ENCODE measurements at regions not wholly inside any gene's neighbourhood (a gene's known extent, or its start where the extent isn't known, plus 50 kb on each side); places are given as distances from the start of the nearest gene placed in this dataset.

- no peak overlapping the region for H3K4me2 ChIP-seq (ENCODE audit: low read length)
- no peak overlapping the region for H3K9ac ChIP-seq (ENCODE audit: low read length)
- no peaks in the 10 kb centered on the region for H3K79me2 ChIP-seq (ENCODE audit: low read length)
- no peaks in the 10 kb centered on the region for H3K27me3 ChIP-seq (ENCODE audit: low read depth, low read length)
- TF ChIP-seq, protein P1, sequence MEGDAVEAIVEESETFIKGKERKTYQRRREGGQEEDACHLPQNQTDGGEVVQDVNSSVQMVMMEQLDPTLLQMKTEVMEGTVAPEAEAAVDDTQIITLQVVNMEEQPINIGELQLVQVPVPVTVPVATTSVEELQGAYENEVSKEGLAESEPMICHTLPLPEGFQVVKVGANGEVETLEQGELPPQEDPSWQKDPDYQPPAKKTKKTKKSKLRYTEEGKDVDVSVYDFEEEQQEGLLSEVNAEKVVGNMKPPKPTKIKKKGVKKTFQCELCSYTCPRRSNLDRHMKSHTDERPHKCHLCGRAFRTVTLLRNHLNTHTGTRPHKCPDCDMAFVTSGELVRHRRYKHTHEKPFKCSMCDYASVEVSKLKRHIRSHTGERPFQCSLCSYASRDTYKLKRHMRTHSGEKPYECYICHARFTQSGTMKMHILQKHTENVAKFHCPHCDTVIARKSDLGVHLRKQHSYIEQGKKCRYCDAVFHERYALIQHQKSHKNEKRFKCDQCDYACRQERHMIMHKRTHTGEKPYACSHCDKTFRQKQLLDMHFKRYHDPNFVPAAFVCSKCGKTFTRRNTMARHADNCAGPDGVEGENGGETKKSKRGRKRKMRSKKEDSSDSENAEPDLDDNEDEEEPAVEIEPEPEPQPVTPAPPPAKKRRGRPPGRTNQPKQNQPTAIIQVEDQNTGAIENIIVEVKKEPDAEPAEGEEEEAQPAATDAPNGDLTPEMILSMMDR (IDR thresholded peaks at IDR 0.05; ENCODE audit: low read depth, low read length), result no peak
- no peak for TF ChIP-seq EZH2phosphoT487 (IDR thresholded peaks at IDR 0.05; ENCODE audit: low read depth)
- 0 out of 2 replicates have a peak overlapping the region, but pooled peaks have one; percentile 13 for H2AFZ ChIP-seq (ENCODE audit: low read depth, low read length)
- H3K4me3 ChIP-seq (ENCODE audit: low read length), result no peak overlapping the region
- no peaks in the 10 kb centered on the region for H3K9me3 ChIP-seq (ENCODE audit: insufficient read depth, low read length)
- H3K36me3 ChIP-seq (replicated peaks; ENCODE audit: low read depth, low read length), result no peaks in the 10 kb centered on the region
- H4K20me1 ChIP-seq (ENCODE audit: insufficient read depth, low read length), result no peaks in the 10 kb centered on the region
- H3K27ac ChIP-seq (ENCODE audit: low read length), result no peak overlapping the region
- H3K4me1 ChIP-seq (ENCODE audit: low read length), result peaks cover 20% of the 10 kb centered on the region
These were observed 75.6 kb upstream of the SLC2A1 start for GRCh38 chr1:43034195-43034658.

- Histone ChIP-seq H3K4me1 (ENCODE audit: low read length) (peaks cover 6% of the 10 kb centered on the region), H3K4me3 (ENCODE audit: low read length) (no peak overlapping the region), H3K79me2 (ENCODE audit: low read length) (no peaks in the 10 kb centered on the region), H3K4me2 (ENCODE audit: low read length) (no peak overlapping the region), H3K9ac (ENCODE audit: low read length) (no peak overlapping the region), H3K9me3 (ENCODE audit: insufficient read depth, low read length) (no peaks in the 10 kb centered on the region), H3K27ac (ENCODE audit: low read length) (no peak overlapping the region), H2AFZ (ENCODE audit: low read depth, low read length) (no peak overlapping the region), H3K27me3 (ENCODE audit: low read depth, low read length) (no peaks in the 10 kb centered on the region), H3K36me3 (replicated peaks; ENCODE audit: low read depth, low read length) (no peaks in the 10 kb centered on the region), H4K20me1 (ENCODE audit: insufficient read depth, low read length) (no peaks in the 10 kb centered on the region)
- TF ChIP-seq, protein P1 (IDR thresholded peaks at IDR 0.05; ENCODE audit: low read depth, low read length), result no peak
- no peak for TF ChIP-seq EZH2phosphoT487 (IDR thresholded peaks at IDR 0.05; ENCODE audit: low read depth)
These were observed 72.9 kb upstream of the SLC2A1 start for GRCh38 chr1:43031316-43032203.

DNA sequence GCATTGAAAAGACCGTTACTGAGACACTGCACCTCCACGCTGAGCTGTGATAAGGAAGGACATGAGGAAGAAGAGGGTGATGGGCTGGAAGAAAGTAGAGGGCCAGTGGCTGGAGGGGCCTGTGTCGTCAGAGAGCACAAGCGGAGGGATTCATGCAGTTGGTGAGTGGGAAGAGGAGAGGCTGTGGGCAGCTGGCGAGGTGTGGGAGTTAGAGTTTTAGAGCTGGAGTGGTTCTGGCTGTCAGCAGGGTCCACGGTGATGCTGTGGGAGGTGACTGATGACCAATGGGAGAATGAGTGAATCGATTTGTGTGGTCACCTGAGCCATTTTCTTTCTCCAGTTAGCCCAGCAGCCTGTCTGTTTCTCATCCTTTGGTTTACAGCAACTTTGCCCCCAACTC lies 66.2 kb upstream of the SLC2A1 start:
- no peaks in the 10 kb centered on the region for H3K79me2 ChIP-seq (ENCODE audit: low read length)
- H3K9me3 ChIP-seq (ENCODE audit: insufficient read depth, low read length), result no peaks in the 10 kb centered on the region
- no peak overlapping the region for H3K4me2 ChIP-seq (ENCODE audit: low read length)
- H2AFZ ChIP-seq (ENCODE audit: low read depth, low read length), result no peak overlapping the region
- H3K4me3 ChIP-seq (ENCODE audit: low read length), result no peak overlapping the region
- no peaks in the 10 kb centered on the region for H3K36me3 ChIP-seq (replicated peaks; ENCODE audit: low read depth, low read length)
- H3K4me1 ChIP-seq (ENCODE audit: low read length), result no peaks in the 10 kb centered on the region
- H3K9ac ChIP-seq (ENCODE audit: low read length), result no peak overlapping the region
- no peaks in the 10 kb centered on the region for H4K20me1 ChIP-seq (ENCODE audit: insufficient read depth, low read length)
- H3K27me3 ChIP-seq (ENCODE audit: low read depth, low read length), result no peaks in the 10 kb centered on the region
- H3K27ac ChIP-seq (ENCODE audit: low read length), result no peak overlapping the region
- TF ChIP-seq EZH2phosphoT487 (IDR thresholded peaks at IDR 0.05; ENCODE audit: low read depth), result no peak
- TF ChIP-seq, protein P1 (IDR thresholded peaks at IDR 0.05; ENCODE audit: low read depth, low read length), result no peak

- H3K27me3 ChIP-seq (ENCODE audit: low read depth, low read length), result no peaks in the 10 kb centered on the region; the same call in 1 of the 2 replicates
- H3K9ac ChIP-seq (ENCODE audit: low read length), result no peak overlapping the region
- H3K79me2 ChIP-seq (ENCODE audit: low read length), result no peaks in the 10 kb centered on the region
- H3K4me1 ChIP-seq (ENCODE audit: low read length), result no peaks in the 10 kb centered on the region
- no peak overlapping the region for H2AFZ ChIP-seq (ENCODE audit: low read depth, low read length)
- no peak for TF ChIP-seq EZH2phosphoT487 (IDR thresholded peaks at IDR 0.05; ENCODE audit: low read depth)
- TF ChIP-seq, protein P1 (IDR thresholded peaks at IDR 0.05; ENCODE audit: low read depth, low read length), result no peak
- H3K36me3 ChIP-seq (replicated peaks; ENCODE audit: low read depth, low read length), result no peaks in the 10 kb centered on the region
- H4K20me1 ChIP-seq (ENCODE audit: insufficient read depth, low read length), result no peaks in the 10 kb centered on the region
- no peak overlapping the region for H3K27ac ChIP-seq (ENCODE audit: low read length)
- H3K4me3 ChIP-seq (ENCODE audit: low read length), result no peak overlapping the region
- no peaks in the 10 kb centered on the region for H3K9me3 ChIP-seq (ENCODE audit: insufficient read depth, low read length)
- H3K4me2 ChIP-seq (ENCODE audit: low read length), result no peak overlapping the region
These were observed 63.1 kb upstream of the SLC2A1 start for GRCh38 chr1:43021547-43022474.
